Neural cell (in vitro differentiated cells): ENCODE measurements at regions not wholly inside any gene's neighbourhood (a gene's known extent, or its start where the extent isn't known, plus 50 kb on each side); places are given as distances from the start of the nearest gene placed in this dataset.
"Not testable (repeated sequence)": the region's sequence is repeated elsewhere in the genome, so short reads cannot be mapped to it uniquely, and the experiment has no call there.

ENCODE experiments used
- H2AFZ ChIP-seq: fragments of 200-600, 300-800 bp; sonication (generic), shearing (Covaris generic); 2 replicates; pipeline ENCODE4 v1.6.0; 2014; ENCODE audit warnings: low read depth, mild to moderate bottlenecking, antibody characterized with exemption, low read length, moderate library complexity
- H3F3A ChIP-seq: fragments of 200-600 bp; shearing (Covaris generic); 2 replicates; pipeline ENCODE4 v1.6.1; 2016; ENCODE audit warnings: mild to moderate bottlenecking, moderate library complexity, mixed read lengths, antibody characterized with exemption, low read length; ENCODE audit not compliant: insufficient read depth, poor library complexity, severe bottlenecking
- H3K27ac ChIP-seq: fragments of 200-600, 300-800 bp; sonication (generic), shearing (Covaris generic); 2 replicates; pipeline ENCODE4 v1.5.1; 2014; ENCODE audit warnings: mild to moderate bottlenecking, low read length, moderate library complexity
- H3K27me3 ChIP-seq: fragments of 300-800, 200-600 bp; sonication (generic), shearing (Covaris generic); 2 replicates; pipeline ENCODE4 v1.6.0; 2014; ENCODE audit warnings: mild to moderate bottlenecking, low read depth, low read length, moderate library complexity; ENCODE audit not compliant: insufficient read depth
- H3K36me3 ChIP-seq: fragments of 300-800, 200-600 bp; sonication (generic), shearing (Covaris generic); 2 replicates; pipeline ENCODE4 v1.5.1; 2014; ENCODE audit warnings: mild to moderate bottlenecking, antibody characterized with exemption, low read length, moderate library complexity; ENCODE audit not compliant: insufficient read depth
- H3K4me2 ChIP-seq: fragments of 300-800, 200-600 bp; sonication (generic), shearing (Covaris generic); 2 replicates; pipeline ENCODE4 v1.6.0; 2014; ENCODE audit warnings: mild to moderate bottlenecking, low read length
- H3K4me3 ChIP-seq: fragments of 300-800, 200-600 bp; sonication (generic), shearing (Covaris generic); 2 replicates; pipeline ENCODE4 v1.5.1; 2014; ENCODE audit warnings: mild to moderate bottlenecking, low read length, moderate library complexity
- H3K79me2 ChIP-seq: fragments of 200-600 bp; shearing (Covaris generic); replicated peaks from 2 replicates; pipeline ENCODE4 v1.6.0; 2014; ENCODE audit warnings: mild to moderate bottlenecking, low read length, moderate library complexity; ENCODE audit not compliant: insufficient read depth
- H3K9ac ChIP-seq: fragments of 300-800, 200-600 bp; sonication (generic), shearing (Covaris generic); 2 replicates; pipeline ENCODE4 v1.6.1; 2016; ENCODE audit warnings: mild to moderate bottlenecking, low read length, mixed read lengths
- H3K9me2 ChIP-seq: fragments of 200-600 bp; shearing (Covaris generic); 2 replicates; pipeline ENCODE4 v1.6.1; 2016; ENCODE audit warnings: mild to moderate bottlenecking, low read length, mixed read lengths; ENCODE audit not compliant: insufficient read depth
- H3K9me3 ChIP-seq: fragments of 200-600, 300-800 bp; sonication (generic), shearing (Covaris generic); 2 replicates; pipeline ENCODE4 v1.6.1; 2016; ENCODE audit warnings: mild to moderate bottlenecking, mixed run types, low read length, moderate library complexity, mixed read lengths
- H4K20me1 ChIP-seq: fragments of 200-600 bp; shearing (Covaris generic); 2 replicates; pipeline ENCODE4 v1.6.1; 2016; ENCODE audit warnings: mild to moderate bottlenecking, mixed run types; ENCODE audit not compliant: insufficient read depth
- EP300 ChIP-seq: fragments of 450-650 bp; conservative IDR thresholded peaks from 2 replicates; pipeline ENCODE4 v1.6.1; 2014; ENCODE audit warnings: antibody characterized with exemption, mild to moderate bottlenecking, moderate library complexity; ENCODE audit not compliant: poor library complexity, severe bottlenecking
- EZH2 ChIP-seq: fragments of 200-600, 300-800 bp; shearing (Covaris generic), sonication (generic); IDR thresholded peaks from 2 replicates; pipeline ENCODE4 v1.6.1; 2014; ENCODE audit warnings: antibody characterized with exemption, low read length, borderline replicate concordance, mild to moderate bottlenecking; ENCODE audit not compliant: insufficient read depth, poor library complexity, severe bottlenecking
- MXI1 ChIP-seq: fragments of 450-650 bp; conservative IDR thresholded peaks from 2 replicates; pipeline ENCODE4 v1.6.1; 2014; ENCODE audit warnings: antibody characterized with exemption, mild to moderate bottlenecking; ENCODE audit not compliant: poor library complexity, severe bottlenecking
- POLR2AphosphoS5 ChIP-seq: IDR thresholded peaks from 2 replicates; pipeline ENCODE4 v1.6.1; 2012
- RAD21 ChIP-seq: fragments of 450-650 bp; conservative IDR thresholded peaks from 2 replicates; pipeline ENCODE4 v1.6.1; 2014; ENCODE audit warnings: antibody characterized with exemption, mild to moderate bottlenecking, moderate library complexity
- SMC3 ChIP-seq: fragments of 450-650 bp; conservative IDR thresholded peaks from 2 replicates; pipeline ENCODE4 v1.6.1; 2014; ENCODE audit warnings: antibody characterized with exemption, mild to moderate bottlenecking, moderate library complexity; ENCODE audit not compliant: poor library complexity
- TAF1 ChIP-seq: IDR thresholded peaks from 2 replicates; pipeline ENCODE4 v1.6.1; 2012; ENCODE audit warnings: low read depth
- TF ChIP-seq, protein P1 (sequence below): IDR thresholded peaks from 2 replicates; pipeline ENCODE4 v1.6.1; 2012; ENCODE audit warnings: borderline replicate concordance
- TF ChIP-seq, protein P2 (sequence below): fragments of 450-650 bp; IDR thresholded peaks from 2 replicates; pipeline ENCODE4 v1.5.1; 2014; ENCODE audit warnings: antibody characterized with exemption, mild to moderate bottlenecking, moderate library complexity; ENCODE audit not compliant: poor library complexity, severe bottlenecking

GRCh38 chr21:14814282-14814681, 250.5 kb downstream of the NRIP1 start:
- H4K20me1 ChIP-seq: no peaks in the 10 kb centered on the region
- H3K9me2 ChIP-seq: no peaks in the 10 kb centered on the region
- H3K27ac ChIP-seq: no peak overlapping the region
- TF ChIP-seq RAD21 (no peak), EZH2 (no peak), SMC3 (no peak), MXI1 (no peak), TAF1 (no peak), EP300 (no peak), POLR2AphosphoS5 (no peak)
- TF ChIP-seq, protein P1, sequence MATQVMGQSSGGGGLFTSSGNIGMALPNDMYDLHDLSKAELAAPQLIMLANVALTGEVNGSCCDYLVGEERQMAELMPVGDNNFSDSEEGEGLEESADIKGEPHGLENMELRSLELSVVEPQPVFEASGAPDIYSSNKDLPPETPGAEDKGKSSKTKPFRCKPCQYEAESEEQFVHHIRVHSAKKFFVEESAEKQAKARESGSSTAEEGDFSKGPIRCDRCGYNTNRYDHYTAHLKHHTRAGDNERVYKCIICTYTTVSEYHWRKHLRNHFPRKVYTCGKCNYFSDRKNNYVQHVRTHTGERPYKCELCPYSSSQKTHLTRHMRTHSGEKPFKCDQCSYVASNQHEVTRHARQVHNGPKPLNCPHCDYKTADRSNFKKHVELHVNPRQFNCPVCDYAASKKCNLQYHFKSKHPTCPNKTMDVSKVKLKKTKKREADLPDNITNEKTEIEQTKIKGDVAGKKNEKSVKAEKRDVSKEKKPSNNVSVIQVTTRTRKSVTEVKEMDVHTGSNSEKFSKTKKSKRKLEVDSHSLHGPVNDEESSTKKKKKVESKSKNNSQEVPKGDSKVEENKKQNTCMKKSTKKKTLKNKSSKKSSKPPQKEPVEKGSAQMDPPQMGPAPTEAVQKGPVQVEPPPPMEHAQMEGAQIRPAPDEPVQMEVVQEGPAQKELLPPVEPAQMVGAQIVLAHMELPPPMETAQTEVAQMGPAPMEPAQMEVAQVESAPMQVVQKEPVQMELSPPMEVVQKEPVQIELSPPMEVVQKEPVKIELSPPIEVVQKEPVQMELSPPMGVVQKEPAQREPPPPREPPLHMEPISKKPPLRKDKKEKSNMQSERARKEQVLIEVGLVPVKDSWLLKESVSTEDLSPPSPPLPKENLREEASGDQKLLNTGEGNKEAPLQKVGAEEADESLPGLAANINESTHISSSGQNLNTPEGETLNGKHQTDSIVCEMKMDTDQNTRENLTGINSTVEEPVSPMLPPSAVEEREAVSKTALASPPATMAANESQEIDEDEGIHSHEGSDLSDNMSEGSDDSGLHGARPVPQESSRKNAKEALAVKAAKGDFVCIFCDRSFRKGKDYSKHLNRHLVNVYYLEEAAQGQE: no peak
- TF ChIP-seq, protein P2, sequence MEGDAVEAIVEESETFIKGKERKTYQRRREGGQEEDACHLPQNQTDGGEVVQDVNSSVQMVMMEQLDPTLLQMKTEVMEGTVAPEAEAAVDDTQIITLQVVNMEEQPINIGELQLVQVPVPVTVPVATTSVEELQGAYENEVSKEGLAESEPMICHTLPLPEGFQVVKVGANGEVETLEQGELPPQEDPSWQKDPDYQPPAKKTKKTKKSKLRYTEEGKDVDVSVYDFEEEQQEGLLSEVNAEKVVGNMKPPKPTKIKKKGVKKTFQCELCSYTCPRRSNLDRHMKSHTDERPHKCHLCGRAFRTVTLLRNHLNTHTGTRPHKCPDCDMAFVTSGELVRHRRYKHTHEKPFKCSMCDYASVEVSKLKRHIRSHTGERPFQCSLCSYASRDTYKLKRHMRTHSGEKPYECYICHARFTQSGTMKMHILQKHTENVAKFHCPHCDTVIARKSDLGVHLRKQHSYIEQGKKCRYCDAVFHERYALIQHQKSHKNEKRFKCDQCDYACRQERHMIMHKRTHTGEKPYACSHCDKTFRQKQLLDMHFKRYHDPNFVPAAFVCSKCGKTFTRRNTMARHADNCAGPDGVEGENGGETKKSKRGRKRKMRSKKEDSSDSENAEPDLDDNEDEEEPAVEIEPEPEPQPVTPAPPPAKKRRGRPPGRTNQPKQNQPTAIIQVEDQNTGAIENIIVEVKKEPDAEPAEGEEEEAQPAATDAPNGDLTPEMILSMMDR: no peak
- H3K9me3 ChIP-seq: peaks cover 4% of the 10 kb centered on the region
- no peaks in the 10 kb centered on the region for H3K27me3 ChIP-seq
- H2AFZ ChIP-seq: no peak overlapping the region
- H3F3A ChIP-seq: no peaks in the 10 kb centered on the region
- H3K79me2 ChIP-seq: no peaks in the 10 kb centered on the region
- no peak overlapping the region for H3K4me2 ChIP-seq
- H3K4me3 ChIP-seq: no peak overlapping the region
- no peaks in the 10 kb centered on the region for H3K36me3 ChIP-seq
- H3K9ac ChIP-seq: no peak overlapping the region

DNA sequence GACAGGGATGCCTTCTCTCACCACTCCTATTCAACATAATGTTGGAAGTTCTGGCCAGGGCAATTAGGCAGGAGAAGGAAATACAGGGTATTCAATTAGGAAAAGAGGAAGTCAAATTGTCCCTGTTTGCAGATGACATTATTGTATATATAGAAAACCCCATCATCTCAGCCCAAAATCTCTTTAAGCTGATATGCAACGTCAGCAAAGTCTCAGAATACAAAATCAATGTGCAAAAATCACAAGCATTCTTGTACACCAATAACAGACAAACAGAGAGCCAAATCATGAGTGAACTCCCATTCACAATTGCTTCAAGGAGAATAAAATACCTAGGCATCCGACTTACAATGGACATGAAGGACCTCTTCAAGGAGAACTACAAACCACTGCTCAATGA, 258.1 kb upstream of the SAMSN1 start:
- not testable (repeated sequence) for H3K4me2 ChIP-seq, H3K9me2 ChIP-seq

GRCh38 chr21:14797543-14797942, 251.4 kb upstream of the SAMSN1 start:
- no peaks in the 10 kb centered on the region for H3F3A ChIP-seq
- no peak overlapping the region for H3K4me2 ChIP-seq
- no peaks in the 10 kb centered on the region for H3K36me3 ChIP-seq
- H3K9me2 ChIP-seq: no peaks in the 10 kb centered on the region
- TF ChIP-seq EZH2 (no peak), TAF1 (no peak), SMC3 (no peak), POLR2AphosphoS5 (no peak), MXI1 (no peak), RAD21 (no peak), EP300 (no peak)
- TF ChIP-seq, protein P1: no peak
- TF ChIP-seq, protein P2: no peak
- no peak overlapping the region for H3K27ac ChIP-seq
- H4K20me1 ChIP-seq: no peaks in the 10 kb centered on the region
- H3K79me2 ChIP-seq: no peaks in the 10 kb centered on the region
- H3K4me3 ChIP-seq: no peak overlapping the region
- H3K27me3 ChIP-seq: no peaks in the 10 kb centered on the region
- peaks cover 7% of the 10 kb centered on the region for H3K9me3 ChIP-seq
- H3K9ac ChIP-seq: no peak overlapping the region
- H2AFZ ChIP-seq: no peak overlapping the region

More for the DNA sequence above, 258.1 kb upstream of the SAMSN1 start:
- not testable (repeated sequence) for H3K79me2 ChIP-seq, H2AFZ ChIP-seq, H3K27ac ChIP-seq, H3K4me3 ChIP-seq, H3K27me3 ChIP-seq, H3K36me3 ChIP-seq, H3K9ac ChIP-seq, H4K20me1 ChIP-seq, H3K9me3 ChIP-seq, H3F3A ChIP-seq
